ENCODE measurements at regions not wholly inside any gene's neighbourhood (a gene's known extent, or its start where the extent isn't known, plus 50 kb on each side); places are given as distances from the start of the nearest gene placed in this dataset.

DNA sequence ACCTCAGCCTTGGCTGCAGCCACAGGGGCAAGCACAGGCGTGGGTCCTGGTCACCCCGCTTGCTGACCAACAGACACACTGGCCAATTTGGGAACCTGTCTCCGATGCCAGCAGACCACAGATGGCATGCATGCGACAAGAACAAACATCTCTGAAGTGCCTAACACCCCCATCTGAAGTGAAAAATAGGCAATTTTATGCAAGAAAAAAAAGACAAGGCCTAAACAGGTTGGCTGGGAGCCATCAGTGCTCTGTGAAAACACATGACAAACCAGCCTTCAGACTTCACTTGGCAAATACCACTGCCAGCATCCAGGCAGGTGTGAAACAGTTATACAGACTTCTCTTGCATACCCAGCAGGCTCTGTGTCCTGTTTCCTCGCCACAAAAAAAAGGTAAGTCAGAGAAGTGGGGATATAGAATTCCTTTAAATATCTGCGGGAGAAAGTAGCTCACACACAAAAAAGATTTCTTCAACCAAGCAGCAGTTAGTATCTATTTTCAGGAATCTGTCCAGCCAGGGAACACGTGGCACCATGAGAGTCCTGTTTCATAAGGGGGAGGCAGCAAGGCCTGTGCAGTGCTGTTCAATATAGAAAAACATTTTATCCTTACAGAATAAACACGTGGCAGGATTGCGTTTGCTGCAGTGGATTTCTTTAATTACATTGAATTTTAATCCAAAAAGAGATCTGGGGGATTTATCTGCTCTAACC is 293.4 kb upstream of the MKLN1 start:
- no peak overlapping the region for H2AFZ ChIP-seq (ENCODE audit: low read depth, low read length)
- DNase-seq (ENCODE audit: low read depth, low spot score) (no peak), FAIRE-seq (no peak)
- H3K4me1 ChIP-seq (ENCODE audit: control insufficient read depth, extremely low read depth, insufficient read depth, low read length): peaks cover under 1% of the 10 kb centered on the region
- no peak overlapping the region for H3K9ac ChIP-seq (replicated peaks; ENCODE audit: extremely low read depth, insufficient read depth, low read length)
- H3K4me3 ChIP-seq (replicated peaks in 1 of 3; ENCODE audit: insufficient read depth in 1 of 3, low read depth in 1 of 3, low read length in 3 of 3): no peak overlapping the region
- intact Hi-C loops (cut with micrococcal nuclease) (no loop called here), dilution Hi-C loops (cut with MboI; ENCODE audit: extremely low pct_ligation_motif_present, low sequenced_read_pairs) (no loop called here)
- CTCF ChIA-PET: interaction anchor here (0.6 to 2.3 kb wide), 2 partner anchors 137 kb away, joined by 3 to 12 read pairs; no protein-coding TSS in a partner anchor
- no peaks in the 10 kb centered on the region for H3K9me1 ChIP-seq (replicated peaks; ENCODE audit: control insufficient read depth, extremely low read depth, insufficient read depth, low read length)
- H3K4me2 ChIP-seq (ENCODE audit: insufficient read depth, low read length): no peak overlapping the region
- POLR2A ChIA-PET: no interaction called here
- H3K27me3 ChIP-seq (ENCODE audit: control insufficient read depth in 2 of 2, insufficient read depth in 2 of 2, low read length in 2 of 2): no peaks in the 10 kb centered on the region
- TF ChIP-seq FOS (IDR thresholded peaks at IDR 0.05; ENCODE audit: borderline replicate concordance, insufficient read depth, low read length) (no peak), GATA2 (IDR thresholded peaks at IDR 0.05; ENCODE audit: insufficient read depth, insufficient read length, low read depth, low read length) (no peak), POLR2A (IDR thresholded peaks at IDR 0.05; ENCODE audit: low read depth, low read length) (no peak), EZH2 (IDR thresholded peaks at IDR 0.05; ENCODE audit: borderline replicate concordance, low read depth, low read length, severe bottlenecking) (no peak), POLR2AphosphoS5 (IDR thresholded peaks at IDR 0.05; ENCODE audit: insufficient read depth, low read depth, low read length) (no peak), JUN (IDR thresholded peaks at IDR 0.05; ENCODE audit: borderline replicate concordance, insufficient read depth, insufficient read length, low read depth) (no peak), MYC (IDR thresholded peaks at IDR 0.05; ENCODE audit: low read depth, low read length) (no peak)
- TF ChIP-seq, protein P1, sequence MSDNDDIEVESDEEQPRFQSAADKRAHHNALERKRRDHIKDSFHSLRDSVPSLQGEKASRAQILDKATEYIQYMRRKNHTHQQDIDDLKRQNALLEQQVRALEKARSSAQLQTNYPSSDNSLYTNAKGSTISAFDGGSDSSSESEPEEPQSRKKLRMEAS (IDR thresholded peaks at IDR 0.05; ENCODE audit: insufficient read depth, insufficient read length): no peak
- TF ChIP-seq, protein P2, sequence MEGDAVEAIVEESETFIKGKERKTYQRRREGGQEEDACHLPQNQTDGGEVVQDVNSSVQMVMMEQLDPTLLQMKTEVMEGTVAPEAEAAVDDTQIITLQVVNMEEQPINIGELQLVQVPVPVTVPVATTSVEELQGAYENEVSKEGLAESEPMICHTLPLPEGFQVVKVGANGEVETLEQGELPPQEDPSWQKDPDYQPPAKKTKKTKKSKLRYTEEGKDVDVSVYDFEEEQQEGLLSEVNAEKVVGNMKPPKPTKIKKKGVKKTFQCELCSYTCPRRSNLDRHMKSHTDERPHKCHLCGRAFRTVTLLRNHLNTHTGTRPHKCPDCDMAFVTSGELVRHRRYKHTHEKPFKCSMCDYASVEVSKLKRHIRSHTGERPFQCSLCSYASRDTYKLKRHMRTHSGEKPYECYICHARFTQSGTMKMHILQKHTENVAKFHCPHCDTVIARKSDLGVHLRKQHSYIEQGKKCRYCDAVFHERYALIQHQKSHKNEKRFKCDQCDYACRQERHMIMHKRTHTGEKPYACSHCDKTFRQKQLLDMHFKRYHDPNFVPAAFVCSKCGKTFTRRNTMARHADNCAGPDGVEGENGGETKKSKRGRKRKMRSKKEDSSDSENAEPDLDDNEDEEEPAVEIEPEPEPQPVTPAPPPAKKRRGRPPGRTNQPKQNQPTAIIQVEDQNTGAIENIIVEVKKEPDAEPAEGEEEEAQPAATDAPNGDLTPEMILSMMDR (IDR thresholded peaks at IDR 0.05; ENCODE audit: extremely low read depth in 1 of 2, insufficient read depth in 1 of 2, low read depth in 1 of 2, low read length in 2 of 2): no peak
- peaks cover 2% of the 10 kb centered on the region for H3K79me2 ChIP-seq (ENCODE audit: control insufficient read depth, insufficient read depth, low read length)
- BruUV-seq (replicated peaks): no TSS peak
- no peak overlapping the region for H3K27ac ChIP-seq (ENCODE audit: insufficient read depth, low read depth, low read length)
- H3K36me3 ChIP-seq (ENCODE audit: control insufficient read depth in 2 of 2, extremely low read depth in 1 of 2, insufficient read depth in 2 of 2, low read length in 2 of 2): no peaks in the 10 kb centered on the region
- no peaks in the 10 kb centered on the region for H4K20me1 ChIP-seq (replicated peaks; ENCODE audit: control insufficient read depth, extremely low read depth, insufficient read depth, low read length)
- H3K9me3 ChIP-seq (replicated peaks; ENCODE audit: control insufficient read depth, insufficient read depth, low read length): no peaks in the 10 kb centered on the region
